NT2/D1 (cell line): ENCODE measurements at regions not wholly inside any gene's neighbourhood (a gene's known extent, or its start where the extent isn't known, plus 50 kb on each side); places are given as distances from the start of the nearest gene placed in this dataset.

ENCODE experiments used
- SUZ12 ChIP-seq: IDR thresholded peaks from 2 replicates; pipeline ENCODE4 v1.6.1; 2011; ENCODE audit not compliant: insufficient read length, insufficient read depth; ENCODE audit errors: extremely low read depth
- YY1 ChIP-seq: IDR thresholded peaks from 2 replicates; pipeline ENCODE4 v1.6.1; 2011; ENCODE audit not compliant: insufficient read length, insufficient read depth
- ZNF274 ChIP-seq: IDR thresholded peaks from 2 replicates; pipeline ENCODE4 v1.6.1; 2011; ENCODE audit warnings: mild to moderate bottlenecking, low read depth, low read length

DNA sequence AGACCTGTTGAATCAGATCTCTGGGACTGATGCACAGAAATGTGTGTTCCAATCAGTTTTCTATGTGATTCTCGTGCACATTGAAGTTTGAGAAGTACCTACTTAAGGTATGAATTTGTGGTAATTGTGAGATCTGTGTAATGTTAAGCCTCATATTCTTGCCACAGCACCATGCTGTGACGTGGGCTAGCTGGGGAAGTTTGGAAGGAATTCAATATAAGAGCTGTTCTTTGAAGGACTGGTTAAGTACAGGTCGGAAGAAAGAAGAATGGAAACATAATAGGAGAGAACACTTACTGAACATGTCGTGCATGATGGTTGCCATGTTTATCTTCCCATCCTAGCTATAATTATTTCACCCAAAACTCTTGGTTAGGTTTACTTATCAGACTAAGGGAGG, 79.7 kb upstream of the CXXC4 start:
- TF ChIP-seq YY1 = no peak
- TF ChIP-seq ZNF274 = no peak
- TF ChIP-seq SUZ12 = no peak
